ENCODE measurements at regions not wholly inside any gene's neighbourhood (a gene's known extent, or its start where the extent isn't known, plus 50 kb on each side); places are given as distances from the start of the nearest gene placed in this dataset.

DNA sequence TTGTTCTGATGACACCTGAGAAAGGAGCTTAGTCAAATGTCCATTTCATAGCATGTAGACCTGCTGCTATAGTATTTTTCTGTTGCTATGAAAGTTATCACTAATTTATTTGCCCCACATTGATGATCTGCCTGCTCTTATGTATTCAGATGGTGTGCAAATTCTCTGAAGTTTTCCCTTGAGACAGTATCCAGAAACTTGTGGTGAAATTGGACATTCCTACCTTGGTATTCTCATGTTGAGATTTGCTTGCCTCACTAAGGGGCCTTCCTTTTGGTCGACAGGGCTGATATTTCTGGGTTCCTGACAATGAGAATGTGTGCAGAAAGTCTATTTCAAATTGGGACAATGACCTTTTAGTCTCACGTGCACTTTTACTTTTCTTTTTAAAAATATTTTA is 253.2 kb upstream of the FZD8 start:
- Mint-ChIP-seq H3K4me3 (no peak overlapping the region), H3K27ac (ENCODE audit: low read depth) (no peak overlapping the region), H3K9me3 (peaks cover 30% of the 10 kb centered on the region), H3K27me3 (no peaks in the 10 kb centered on the region), H3K36me3 (ENCODE audit: insufficient read depth) (no peaks in the 10 kb centered on the region), H3K4me1 (no peaks in the 10 kb centered on the region)
- ATAC-seq (replicated peaks; ENCODE audit: extremely low read depth, poor library complexity, severe bottlenecking) (no peak), DNase-seq (ENCODE audit: low spot score in 2 of 2) (no peak)

DNA sequence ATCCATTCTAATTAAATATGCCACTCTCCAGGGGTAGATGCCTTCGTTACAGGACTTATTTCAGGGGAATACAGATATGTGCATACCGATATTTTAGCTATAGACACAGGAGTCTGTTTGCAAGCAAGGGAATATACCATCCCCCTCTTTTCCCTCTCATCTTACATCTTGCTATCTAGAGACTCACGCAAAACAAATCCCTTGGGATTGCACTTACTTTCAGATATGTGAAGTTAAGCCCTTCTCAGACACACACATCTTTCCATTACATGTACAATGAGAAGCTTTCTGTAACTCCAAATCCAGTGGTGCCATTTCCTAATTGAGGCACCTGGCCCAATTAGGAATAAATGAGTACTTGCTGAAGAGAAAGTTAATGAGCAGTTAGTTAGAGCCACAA is 250.4 kb upstream of the FZD8 start:
- DNase-seq (ENCODE audit: low spot score in 2 of 2) (no peak), ATAC-seq (replicated peaks; ENCODE audit: extremely low read depth, poor library complexity, severe bottlenecking) (no peak)
- H3K4me3 Mint-ChIP-seq: no peak overlapping the region
- H3K4me1 Mint-ChIP-seq: no peaks in the 10 kb centered on the region
- no peaks in the 10 kb centered on the region for H3K36me3 Mint-ChIP-seq (ENCODE audit: insufficient read depth)
- H3K27me3 Mint-ChIP-seq: peaks cover 11% of the 10 kb centered on the region
- H3K9me3 Mint-ChIP-seq: peaks cover 28% of the 10 kb centered on the region
- H3K27ac Mint-ChIP-seq (ENCODE audit: low read depth): no peak overlapping the region

DNA sequence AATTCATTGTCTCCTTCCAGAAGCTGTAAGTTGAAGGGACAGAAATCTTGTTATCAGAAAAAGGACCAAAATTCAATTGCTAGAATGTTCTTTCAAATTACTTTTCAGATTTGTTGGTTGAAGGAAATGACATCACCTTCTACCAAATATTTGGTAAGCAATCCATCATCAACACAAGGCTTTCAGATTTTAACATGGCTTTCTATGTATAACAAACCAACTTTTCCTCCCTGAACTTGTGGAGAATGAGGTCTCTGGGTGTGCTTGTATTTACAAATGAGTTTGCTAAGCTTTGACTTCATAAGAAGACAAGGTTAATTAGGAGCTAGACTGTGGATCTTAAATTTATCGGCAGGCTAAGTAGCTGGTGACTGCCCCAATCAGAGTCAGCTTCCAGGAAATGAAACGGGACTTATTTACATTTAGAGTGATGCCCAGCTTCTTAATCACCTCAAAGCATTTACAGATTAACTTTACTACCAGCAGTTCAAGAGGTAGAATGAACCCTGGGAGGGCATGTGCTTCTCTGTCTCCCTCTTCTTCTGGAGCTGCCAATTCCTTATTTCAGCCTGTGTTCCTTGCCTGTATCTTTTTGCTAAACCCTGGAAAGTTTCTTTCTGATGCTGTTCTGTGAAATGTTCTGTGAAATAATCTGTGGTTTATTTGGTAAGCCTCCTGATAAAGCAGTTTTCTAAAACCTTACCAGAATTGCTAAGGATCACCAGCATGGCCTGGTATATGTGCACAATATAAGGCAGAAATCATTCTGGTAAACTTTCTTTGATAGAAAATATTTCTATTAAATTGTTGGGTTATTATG is 248.8 kb upstream of the FZD8 start:
- H3K4me1 Mint-ChIP-seq: no peaks in the 10 kb centered on the region
- peaks cover 23% of the 10 kb centered on the region for H3K9me3 Mint-ChIP-seq

DNA sequence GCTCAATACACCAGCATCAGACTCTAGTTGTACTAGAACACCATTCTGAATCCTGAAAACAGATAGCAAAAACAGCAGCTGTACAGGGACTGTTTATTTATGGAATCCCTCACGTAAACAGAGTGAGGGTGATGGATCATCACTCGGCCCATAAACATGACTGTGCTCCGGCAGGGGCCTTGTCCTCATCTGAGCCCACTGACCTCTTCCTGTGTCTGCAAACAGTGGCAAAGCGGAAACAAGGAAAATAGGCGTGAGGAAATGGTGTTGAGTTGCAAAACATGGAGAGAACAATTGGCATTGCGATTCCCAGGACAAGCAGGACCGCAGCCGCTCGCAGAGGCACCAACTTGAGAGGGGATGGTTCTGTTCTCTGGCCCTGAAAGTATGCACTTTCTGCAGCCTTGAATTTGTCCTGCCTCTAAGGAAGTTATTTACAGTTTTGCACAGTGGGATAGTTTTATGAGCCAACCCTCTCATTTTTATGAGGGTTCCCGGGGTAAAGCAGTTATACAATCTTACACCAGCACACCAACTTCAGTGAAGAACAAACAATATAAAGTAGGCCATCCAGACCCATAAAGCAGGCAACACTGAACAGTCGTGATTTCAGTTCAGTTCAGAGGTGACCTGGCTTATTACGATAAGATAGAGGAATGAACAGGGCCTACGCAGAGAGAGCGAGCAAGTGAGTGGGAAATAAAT is 248.0 kb upstream of the FZD8 start:
- Mint-ChIP-seq H3K9me3 (peaks cover 20% of the 10 kb centered on the region), H3K36me3 (ENCODE audit: insufficient read depth) (no peaks in the 10 kb centered on the region), H3K27me3 (peaks cover 12% of the 10 kb centered on the region), H3K4me3 (no peak overlapping the region), H3K4me1 (no peaks in the 10 kb centered on the region), H3K27ac (ENCODE audit: low read depth) (no peak overlapping the region)
- no peak for DNase-seq (ENCODE audit: low spot score in 2 of 2)
- no peak for ATAC-seq (replicated peaks; ENCODE audit: extremely low read depth, poor library complexity, severe bottlenecking)

More for the DNA sequence above, 248.8 kb upstream of the FZD8 start:
- ATAC-seq (replicated peaks; ENCODE audit: extremely low read depth, poor library complexity, severe bottlenecking) (no peak), DNase-seq (ENCODE audit: low spot score in 2 of 2) (no peak)
- H3K27ac Mint-ChIP-seq (ENCODE audit: low read depth): no peak overlapping the region
- peaks cover 12% of the 10 kb centered on the region for H3K27me3 Mint-ChIP-seq
- H3K4me3 Mint-ChIP-seq: no peak overlapping the region
- H3K36me3 Mint-ChIP-seq (ENCODE audit: insufficient read depth): no peaks in the 10 kb centered on the region

DNA sequence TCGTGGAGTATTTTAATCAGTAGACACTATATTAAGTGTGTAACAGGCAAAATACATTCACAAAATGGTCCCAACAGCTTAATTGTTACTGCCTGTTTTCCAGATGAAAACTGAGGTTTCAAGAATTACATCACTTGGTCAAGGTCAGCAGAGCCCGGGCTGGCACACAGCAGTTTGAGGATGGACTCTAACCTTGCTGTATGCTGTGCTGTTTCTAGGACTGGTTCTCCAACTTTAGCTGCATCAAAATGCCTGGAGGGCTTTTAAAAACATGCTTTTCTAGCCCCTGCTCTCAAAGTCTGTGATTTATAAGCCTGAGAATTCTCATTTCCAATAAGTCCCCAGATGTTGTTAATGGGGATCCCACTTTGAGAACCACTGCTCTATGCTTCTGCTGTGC is 247.1 kb upstream of the FZD8 start:
- Mint-ChIP-seq H3K9me3 (peaks cover 15% of the 10 kb centered on the region), H3K4me3 (no peak overlapping the region), H3K36me3 (ENCODE audit: insufficient read depth) (no peaks in the 10 kb centered on the region), H3K4me1 (no peaks in the 10 kb centered on the region), H3K27ac (ENCODE audit: low read depth) (no peak overlapping the region), H3K27me3 (peaks cover 12% of the 10 kb centered on the region)
- ATAC-seq (replicated peaks; ENCODE audit: extremely low read depth, poor library complexity, severe bottlenecking): no peak
- no peak for DNase-seq (ENCODE audit: low spot score in 2 of 2)

DNA sequence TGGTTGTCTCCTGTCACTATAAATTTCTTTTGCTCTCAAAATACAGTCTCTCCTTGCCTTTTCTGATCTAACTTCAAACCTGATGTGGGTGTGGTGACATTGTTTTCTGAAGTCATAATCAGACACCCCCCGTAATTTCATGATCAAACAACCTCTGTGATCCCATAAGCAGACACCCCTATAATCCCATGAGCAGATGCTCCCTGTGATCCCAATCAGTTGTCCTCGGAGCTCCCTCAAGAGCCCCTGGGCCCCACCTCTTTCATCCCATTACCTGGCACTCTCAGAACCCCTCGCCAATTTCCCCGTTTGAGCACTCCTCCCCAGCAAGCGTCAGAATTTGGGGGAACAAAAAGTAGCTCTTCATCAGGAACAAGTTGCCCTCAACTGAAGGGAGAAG is 246.3 kb upstream of the FZD8 start:
- Mint-ChIP-seq H3K9me3 (peaks cover 10% of the 10 kb centered on the region), H3K36me3 (ENCODE audit: insufficient read depth) (no peaks in the 10 kb centered on the region), H3K4me3 (no peak overlapping the region), H3K27me3 (peaks cover 12% of the 10 kb centered on the region), H3K27ac (ENCODE audit: low read depth) (no peak overlapping the region), H3K4me1 (no peaks in the 10 kb centered on the region)
- DNase-seq (ENCODE audit: low spot score in 2 of 2) (no peak), ATAC-seq (replicated peaks; ENCODE audit: extremely low read depth, poor library complexity, severe bottlenecking) (no peak)

DNA sequence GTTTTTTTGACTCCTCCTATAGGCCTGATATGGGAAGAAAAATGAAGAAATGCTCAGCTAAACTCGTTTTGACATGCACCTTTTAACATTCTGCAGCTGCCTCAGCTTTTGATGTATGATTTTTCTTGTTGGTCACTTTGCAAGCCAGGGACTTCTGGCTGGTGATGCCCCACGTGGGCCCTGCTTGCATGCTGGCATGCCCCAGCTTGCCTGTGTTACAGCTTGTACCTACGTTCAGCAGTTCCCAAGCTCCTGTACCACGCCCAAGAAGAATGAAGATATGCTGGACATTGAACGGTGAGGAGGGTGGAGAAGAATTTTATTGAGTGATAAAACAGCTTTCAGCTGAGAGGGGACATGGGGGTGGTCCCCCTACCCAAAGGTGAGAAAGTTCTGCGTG is 245.6 kb upstream of the FZD8 start:
- H3K9me3 Mint-ChIP-seq: peaks cover 8% of the 10 kb centered on the region
- no peaks in the 10 kb centered on the region for H3K4me1 Mint-ChIP-seq
- DNase-seq (ENCODE audit: low spot score in 2 of 2) (no peak), ATAC-seq (replicated peaks; ENCODE audit: extremely low read depth, poor library complexity, severe bottlenecking) (no peak)
- H3K4me3 Mint-ChIP-seq: no peak overlapping the region
- peaks cover 12% of the 10 kb centered on the region for H3K27me3 Mint-ChIP-seq
- H3K36me3 Mint-ChIP-seq (ENCODE audit: insufficient read depth): no peaks in the 10 kb centered on the region
- H3K27ac Mint-ChIP-seq (ENCODE audit: low read depth): no peak overlapping the region

DNA sequence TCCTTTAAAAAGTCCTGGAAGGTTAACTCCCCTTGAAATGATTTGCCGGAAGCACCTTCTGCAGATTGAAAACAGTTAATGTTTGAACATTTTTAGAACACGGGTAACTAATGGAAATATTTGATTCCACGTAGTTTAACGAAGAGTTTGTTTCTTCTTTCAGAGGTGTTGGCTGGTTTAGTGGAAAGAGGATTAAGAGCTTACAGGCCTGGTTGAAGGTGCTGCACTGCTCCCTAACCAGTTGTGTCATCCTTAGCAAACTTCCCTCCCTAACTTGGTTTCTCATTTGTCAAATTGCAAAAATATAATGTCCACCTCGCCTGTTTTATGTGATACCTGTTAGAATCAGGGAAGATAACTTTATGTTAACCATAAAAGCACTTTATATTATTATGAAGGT is 243.0 kb upstream of the FZD8 start:
- no peaks in the 10 kb centered on the region for H3K4me1 Mint-ChIP-seq

DNA sequence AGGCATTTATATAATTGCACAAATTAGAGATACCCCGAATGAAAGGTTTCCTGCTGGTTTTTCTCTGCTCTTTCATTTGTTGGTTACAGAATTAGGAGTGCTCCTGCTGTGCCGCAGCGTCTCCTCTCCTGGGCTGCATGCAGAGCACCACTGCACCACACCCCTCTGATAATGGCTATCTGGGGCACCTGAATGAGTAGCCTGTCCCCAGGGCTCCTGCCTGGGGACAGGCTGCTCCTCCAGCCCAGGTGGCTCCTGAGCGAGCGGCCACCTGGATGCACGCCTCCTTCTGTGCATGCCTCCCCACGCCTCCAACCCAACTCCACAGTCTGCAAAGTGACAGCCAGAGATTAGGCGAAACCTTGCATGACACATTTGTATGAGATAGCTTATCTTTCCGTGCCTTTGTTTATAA is 242.6 kb upstream of the FZD8 start:
- peaks cover 12% of the 10 kb centered on the region for H3K9me3 Mint-ChIP-seq
- peaks cover 12% of the 10 kb centered on the region for H3K27me3 Mint-ChIP-seq
- no peak overlapping the region for H3K27ac Mint-ChIP-seq (ENCODE audit: low read depth)
- no peak overlapping the region for H3K4me3 Mint-ChIP-seq
- DNase-seq (ENCODE audit: low spot score in 2 of 2) (no peak), ATAC-seq (replicated peaks; ENCODE audit: extremely low read depth, poor library complexity, severe bottlenecking) (no peak)
- no peaks in the 10 kb centered on the region for H3K36me3 Mint-ChIP-seq (ENCODE audit: insufficient read depth)
- H3K4me1 Mint-ChIP-seq: no peaks in the 10 kb centered on the region

More for the DNA sequence above, 243.0 kb upstream of the FZD8 start:
- Mint-ChIP-seq H3K9me3 (peaks cover 12% of the 10 kb centered on the region), H3K36me3 (ENCODE audit: insufficient read depth) (no peaks in the 10 kb centered on the region), H3K27me3 (peaks cover 12% of the 10 kb centered on the region), H3K27ac (ENCODE audit: low read depth) (no peak overlapping the region), H3K4me3 (no peak overlapping the region)
- DNase-seq (ENCODE audit: low spot score in 2 of 2) (no peak), ATAC-seq (replicated peaks; ENCODE audit: extremely low read depth, poor library complexity, severe bottlenecking) (no peak)

DNA sequence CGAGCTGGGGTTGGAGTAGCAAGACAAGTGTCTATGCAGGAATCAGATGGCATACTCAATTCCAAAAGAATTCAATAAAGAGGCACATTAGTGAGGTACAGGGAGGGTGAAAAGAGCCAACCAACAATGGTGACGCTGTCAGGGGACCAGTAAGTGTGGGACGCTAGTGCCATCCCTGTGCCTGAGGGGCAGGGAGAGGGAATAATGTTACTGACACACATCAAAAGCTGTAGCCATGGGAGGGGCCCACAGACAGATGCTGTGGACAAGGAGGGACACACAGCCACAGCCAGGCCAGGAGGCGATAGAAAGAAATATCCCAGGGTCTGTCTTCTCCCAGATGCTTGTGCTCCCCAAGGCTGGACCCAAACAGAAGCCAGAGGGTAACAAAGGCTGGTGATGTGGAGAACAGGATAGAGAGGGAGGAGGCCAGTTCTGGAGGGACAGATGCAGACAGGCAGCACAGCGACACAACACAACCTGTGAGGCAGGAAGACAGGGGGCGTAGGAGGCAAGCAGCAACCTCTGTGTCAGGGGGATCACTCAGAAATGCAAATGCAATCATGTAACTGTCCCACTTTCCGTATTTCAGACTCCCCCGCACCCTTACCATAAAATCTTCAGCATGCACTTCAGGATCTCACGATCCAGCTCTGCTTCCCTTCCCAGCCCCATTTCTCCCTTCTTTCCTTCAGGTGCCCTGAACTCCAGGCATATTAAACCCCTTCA is 240.5 kb upstream of the FZD8 start:
- no peak for DNase-seq (ENCODE audit: low spot score in 2 of 2)
- no peak for ATAC-seq (replicated peaks; ENCODE audit: extremely low read depth, poor library complexity, severe bottlenecking)
- H3K4me3 Mint-ChIP-seq: no peak overlapping the region
- peaks cover 2% of the 10 kb centered on the region for H3K27me3 Mint-ChIP-seq
- H3K27ac Mint-ChIP-seq (ENCODE audit: low read depth): no peak overlapping the region
- H3K36me3 Mint-ChIP-seq (ENCODE audit: insufficient read depth): no peaks in the 10 kb centered on the region
- peaks cover 9% of the 10 kb centered on the region for H3K9me3 Mint-ChIP-seq
- no peaks in the 10 kb centered on the region for H3K4me1 Mint-ChIP-seq

DNA sequence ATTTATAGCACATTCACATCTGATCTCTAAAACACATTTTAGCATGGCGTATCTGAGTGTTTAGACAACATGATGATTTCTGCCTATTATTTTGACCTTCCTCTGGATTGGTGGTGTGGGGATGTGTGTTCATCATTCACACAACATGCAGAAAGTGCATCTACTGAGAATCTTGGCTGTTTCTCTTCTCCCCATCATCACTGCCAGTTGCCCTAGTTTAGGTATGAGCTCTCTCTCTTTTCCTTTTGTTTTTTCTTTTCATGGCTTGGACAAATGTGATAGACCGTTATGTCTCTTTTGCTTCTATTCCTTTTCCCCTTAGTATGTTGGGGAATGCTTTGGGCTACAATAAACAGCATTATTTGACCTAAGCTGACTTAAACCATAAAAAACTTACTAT is 239.2 kb upstream of the FZD8 start:
- ATAC-seq (replicated peaks; ENCODE audit: extremely low read depth, poor library complexity, severe bottlenecking): no peak
- H3K9me3 Mint-ChIP-seq: peaks cover 7% of the 10 kb centered on the region
- no peaks in the 10 kb centered on the region for H3K36me3 Mint-ChIP-seq (ENCODE audit: insufficient read depth)
- H3K4me3 Mint-ChIP-seq: no peak overlapping the region
- no peaks in the 10 kb centered on the region for H3K4me1 Mint-ChIP-seq
- H3K27me3 Mint-ChIP-seq: no peaks in the 10 kb centered on the region
- DNase-seq (ENCODE audit: low spot score in 2 of 2): no peak
- H3K27ac Mint-ChIP-seq (ENCODE audit: low read depth): no peak overlapping the region

DNA sequence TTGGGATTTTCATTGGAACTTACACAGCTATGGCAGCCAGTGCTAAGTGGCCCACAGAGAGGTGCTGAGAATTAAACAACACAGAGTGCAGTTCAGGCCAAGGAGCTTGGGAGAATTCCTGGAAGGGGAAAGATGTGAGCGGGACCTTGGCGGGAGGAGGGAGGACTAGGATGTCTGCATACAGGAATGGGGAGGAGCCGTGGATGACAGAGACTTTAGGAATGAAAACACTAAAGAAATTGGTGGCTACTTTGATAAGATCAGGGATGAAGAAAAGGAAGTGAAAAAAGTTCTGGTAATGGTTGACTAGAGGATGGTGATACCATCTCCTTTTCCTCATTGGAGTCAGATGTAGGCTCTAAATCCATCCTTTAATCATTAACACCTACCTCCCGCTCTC is 234.2 kb upstream of the FZD8 start:
- no peak for ATAC-seq (replicated peaks; ENCODE audit: extremely low read depth, poor library complexity, severe bottlenecking)
- no peaks in the 10 kb centered on the region for H3K27me3 Mint-ChIP-seq

More for the DNA sequence above, 234.2 kb upstream of the FZD8 start:
- Mint-ChIP-seq H3K27ac (ENCODE audit: low read depth) (no peak overlapping the region), H3K36me3 (ENCODE audit: insufficient read depth) (no peaks in the 10 kb centered on the region), H3K4me1 (no peaks in the 10 kb centered on the region), H3K9me3 (peaks cover 7% of the 10 kb centered on the region), H3K4me3 (no peak overlapping the region)
- DNase-seq (ENCODE audit: low spot score in 2 of 2): no peak
